CD4-positive, alpha-beta memory T cell (primary cell): ENCODE measurements at regions not wholly inside any gene's neighbourhood (a gene's known extent, or its start where the extent isn't known, plus 50 kb on each side); places are given as distances from the start of the nearest gene placed in this dataset.

Experiments used
- CTCF ChIA-PET: fragments of 350-600 bp; sonication (Branson Sonifier 250); formaldehyde crosslinking; loops from one replicate; lab custom pipeline; 2021; ENCODE audit warnings: inconsistent platforms; ENCODE audit not compliant: partially characterized antibody; lab: Charles Lee
- POLR2A ChIA-PET: fragments of 350-600 bp; sonication (Branson Sonifier 250); formaldehyde crosslinking; loops from one replicate; lab custom pipeline; 2021; ENCODE audit not compliant: partially characterized antibody; lab: Charles Lee
- DNase-seq, 5 donors: peaks; one replicate each; pipeline versions ENCODE4 v3.0.0 to v3.0.0-alpha.2; 2020 to 2022; ENCODE audit warnings: mixed read lengths in 1 of 5
- H3K27ac ChIP-seq: one replicate; pipeline ENCODE4 v1.7.0; 2013; ENCODE audit warnings: low read depth, low read length
- H3K27me3 ChIP-seq: 2 replicates; pipeline ENCODE4 v1.7.0; 2013; ENCODE audit warnings: mild to moderate bottlenecking, low read length, moderate library complexity; ENCODE audit not compliant: insufficient read depth
- H3K36me3 ChIP-seq: 2 replicates; pipeline ENCODE4 v1.7.0; 2013; ENCODE audit warnings: mild to moderate bottlenecking, low read length, moderate library complexity; ENCODE audit not compliant: insufficient read depth
- H3K4me1 ChIP-seq: 2 replicates; pipeline ENCODE4 v1.7.0; 2013; ENCODE audit warnings: mild to moderate bottlenecking, low read length, moderate library complexity; ENCODE audit not compliant: insufficient read depth
- H3K4me3 ChIP-seq, 2 donors: one replicate each; pipeline ENCODE4 v1.7.0; 2013; ENCODE audit warnings: low read length in 2 of 2, mild to moderate bottlenecking in 1 of 2
- H3K9me3 ChIP-seq, 2 donors: one replicate each; pipeline ENCODE4 v1.7.0; 2013; ENCODE audit warnings: low read length in 2 of 2, control low read depth in 1 of 2; ENCODE audit not compliant: control insufficient read depth in 1 of 2
- H3K27ac Mint-ChIP-seq, 7 donors: one replicate each; pipeline ENCODE4 v1.8.0; 2020 to 2021; ENCODE audit warnings: mixed read lengths in 7 of 7, mild to moderate bottlenecking in 6 of 7, inconsistent platforms in 3 of 7, moderate library complexity in 3 of 7
- H3K27me3 Mint-ChIP-seq, 2 donors: one replicate each; pipeline ENCODE4 v1.8.0; 2020 to 2021; ENCODE audit warnings: mixed read lengths in 2 of 2
- H3K36me3 Mint-ChIP-seq, 2 donors: one replicate each; pipeline ENCODE4 v1.8.0; 2020 to 2021; ENCODE audit warnings: mixed read lengths in 2 of 2, inconsistent platforms in 1 of 2, mild to moderate bottlenecking in 1 of 2
- H3K4me1 Mint-ChIP-seq, 4 donors: one replicate each; pipeline ENCODE4 v1.8.0; 2020 to 2021; ENCODE audit warnings: mixed read lengths in 4 of 4, mild to moderate bottlenecking in 1 of 4
- H3K4me3 Mint-ChIP-seq, 8 donors: one replicate each; pipeline ENCODE4 v1.8.0; 2020 to 2021; ENCODE audit warnings: mixed read lengths in 8 of 8, mild to moderate bottlenecking in 7 of 8, moderate library complexity in 6 of 8, inconsistent platforms in 3 of 8
- H3K9me3 Mint-ChIP-seq, 8 donors: one replicate each; pipeline ENCODE4 v1.8.0; 2020 to 2021; ENCODE audit warnings: mixed read lengths in 8 of 8, mild to moderate bottlenecking in 5 of 8, inconsistent platforms in 3 of 8, moderate library complexity in 1 of 8
- intact Hi-C: fragments of 100-400 bp; cut with micrococcal nuclease; formaldehyde crosslinking; loops from one replicate; pipeline ENCODE4 v1.15.1; 2023

DNA sequence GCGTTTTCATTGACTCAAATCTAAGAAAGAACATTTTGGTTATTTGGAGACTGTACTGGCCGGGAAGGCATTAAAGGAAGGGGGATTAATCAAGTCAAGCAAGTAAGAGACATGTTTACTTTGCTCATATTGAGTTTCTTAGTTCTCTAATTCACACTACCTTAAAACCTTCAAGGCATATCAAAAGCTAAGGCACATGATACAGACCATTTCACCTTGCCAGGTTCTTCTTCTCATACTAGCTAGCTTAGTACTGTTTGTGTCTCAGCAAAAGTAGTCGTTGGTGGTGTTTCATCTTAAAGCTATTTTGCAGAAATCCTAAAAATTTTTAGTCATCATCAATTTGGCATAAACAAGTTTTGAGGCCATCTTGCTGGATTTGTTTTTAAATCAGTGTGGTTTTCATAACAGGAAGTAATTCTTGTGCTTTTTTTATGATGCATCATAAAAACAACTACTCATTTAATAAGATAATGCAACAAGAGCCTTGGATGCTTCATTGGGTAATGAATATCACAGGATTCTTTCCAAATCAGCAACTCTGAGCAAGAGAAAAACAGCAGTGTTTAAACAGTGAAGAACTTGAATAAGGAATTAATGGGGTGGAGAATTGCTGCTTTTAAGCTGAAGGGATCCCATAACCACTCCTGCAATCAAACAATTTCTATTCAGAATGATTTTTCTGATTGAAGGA is 425.3 kb downstream of the EPM2A start:
- Histone ChIP-seq H3K4me1 (no peaks in the 10 kb centered on the region), H3K4me3 (no peak overlapping the region), H3K27me3 (no peaks in the 10 kb centered on the region), H3K27ac (no peak overlapping the region), H3K9me3 (no peaks in the 10 kb centered on the region), H3K36me3 (no peaks in the 10 kb centered on the region)
- intact Hi-C loops: no loop called here
- Mint-ChIP-seq H3K4me1 (no peaks in the 10 kb centered on the region), H3K4me3 (no peak overlapping the region), H3K27me3 (peaks cover 0 to 1% of the 10 kb centered on the region in 2 donors), H3K9me3 (peaks cover 0 to 3% (median 0%) of the 10 kb centered on the region in 8 donors), H3K36me3 (no peaks in the 10 kb centered on the region), H3K27ac (no peak overlapping the region)
- DNase-seq: no peak
- POLR2A ChIA-PET: no interaction called here
- CTCF ChIA-PET: interaction anchor here (1.5 kb wide), 1 partner anchor 323 kb away, joined by 3 read pairs; no protein-coding TSS in a partner anchor

DNA sequence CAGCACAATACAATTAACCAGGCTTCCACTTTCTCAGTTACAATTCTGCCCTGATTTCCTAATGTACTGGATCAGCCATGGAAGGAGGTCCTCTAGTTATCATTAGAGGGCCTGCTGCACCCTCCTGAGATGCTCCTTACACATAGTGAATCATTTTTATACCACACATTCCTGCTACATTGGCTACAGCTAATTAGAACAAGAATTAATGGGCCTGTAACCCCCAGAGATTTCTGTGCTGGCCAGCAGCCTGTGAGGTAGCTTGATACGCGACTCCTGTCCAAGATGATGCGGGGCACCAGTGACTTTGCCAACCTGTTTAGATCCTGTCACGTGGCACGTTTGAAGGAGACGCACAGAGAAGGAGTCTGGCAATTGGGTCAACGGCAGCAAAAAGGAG is 422.8 kb downstream of the EPM2A start:
- no peak for DNase-seq
- no peaks in the 10 kb centered on the region for H3K4me1 ChIP-seq
- H3K4me3 Mint-ChIP-seq: no peak overlapping the region
- H3K36me3 Mint-ChIP-seq: no peaks in the 10 kb centered on the region
- no peaks in the 10 kb centered on the region for H3K27me3 Mint-ChIP-seq
- no peak overlapping the region for H3K27ac Mint-ChIP-seq
- no peaks in the 10 kb centered on the region for H3K4me1 Mint-ChIP-seq
- no peaks in the 10 kb centered on the region for H3K36me3 ChIP-seq
- ChIA-PET CTCF (no interaction called here), POLR2A (no interaction called here)
- H3K9me3 Mint-ChIP-seq: peaks cover 0 to 4% (median 0%) of the 10 kb centered on the region in 8 donors
- H3K27ac ChIP-seq: no peak overlapping the region
- H3K9me3 ChIP-seq: no peaks in the 10 kb centered on the region
- intact Hi-C loops: no loop called here
- no peaks in the 10 kb centered on the region for H3K27me3 ChIP-seq
- H3K4me3 ChIP-seq: no peak overlapping the region

DNA sequence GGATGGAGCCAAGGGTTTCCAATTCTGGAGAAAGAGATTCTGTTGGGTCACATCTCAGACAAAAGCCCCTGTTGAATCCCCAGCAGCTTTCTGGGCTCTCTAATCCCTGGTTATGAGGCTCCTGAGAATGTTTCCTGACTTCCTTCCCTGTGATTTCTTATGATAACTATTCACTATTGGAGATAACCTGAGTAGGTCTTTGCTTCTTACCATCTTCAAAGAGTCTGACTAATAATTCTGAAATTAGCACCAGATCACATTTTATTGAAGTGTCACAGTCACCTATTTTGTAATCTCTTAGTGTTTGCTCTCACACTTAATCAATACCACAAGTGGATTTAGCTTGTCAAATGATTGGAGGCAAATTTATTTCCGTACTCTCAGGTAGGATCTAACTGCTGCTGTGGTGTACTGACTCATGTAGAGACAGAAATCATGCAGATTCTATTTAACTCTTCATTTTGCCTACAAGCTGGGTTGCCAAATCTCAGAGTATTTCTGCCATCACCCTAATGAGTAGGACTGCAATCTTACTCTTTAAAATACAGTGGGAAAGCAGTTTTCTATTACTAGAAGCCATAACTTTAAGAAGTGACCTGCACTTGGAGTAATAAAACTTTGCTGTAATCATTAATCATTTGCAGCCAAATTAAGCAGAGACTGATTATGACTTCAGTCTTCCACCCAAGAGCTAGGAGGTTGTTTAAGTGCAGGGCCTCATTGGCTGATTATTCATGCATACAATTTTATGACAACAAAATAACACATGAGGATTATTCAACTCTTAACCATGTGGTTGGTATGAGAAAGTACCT is 422.1 kb downstream of the EPM2A start:
- Histone ChIP-seq H3K36me3 (no peaks in the 10 kb centered on the region), H3K4me3 (no peak overlapping the region), H3K4me1 (no peaks in the 10 kb centered on the region), H3K27me3 (no peaks in the 10 kb centered on the region), H3K27ac (no peak overlapping the region), H3K9me3 (no peaks in the 10 kb centered on the region)
- Mint-ChIP-seq H3K4me1 (no peaks in the 10 kb centered on the region), H3K27me3 (peaks cover 0 to 2% of the 10 kb centered on the region in 2 donors), H3K4me3 (no peak overlapping the region), H3K9me3 (peaks cover 0 to 3% (median 0%) of the 10 kb centered on the region in 8 donors), H3K27ac (no peak overlapping the region), H3K36me3 (no peaks in the 10 kb centered on the region)
- CTCF ChIA-PET: no interaction called here
- POLR2A ChIA-PET: no interaction called here
- DNase-seq: no peak
- intact Hi-C loops: no loop called here

DNA sequence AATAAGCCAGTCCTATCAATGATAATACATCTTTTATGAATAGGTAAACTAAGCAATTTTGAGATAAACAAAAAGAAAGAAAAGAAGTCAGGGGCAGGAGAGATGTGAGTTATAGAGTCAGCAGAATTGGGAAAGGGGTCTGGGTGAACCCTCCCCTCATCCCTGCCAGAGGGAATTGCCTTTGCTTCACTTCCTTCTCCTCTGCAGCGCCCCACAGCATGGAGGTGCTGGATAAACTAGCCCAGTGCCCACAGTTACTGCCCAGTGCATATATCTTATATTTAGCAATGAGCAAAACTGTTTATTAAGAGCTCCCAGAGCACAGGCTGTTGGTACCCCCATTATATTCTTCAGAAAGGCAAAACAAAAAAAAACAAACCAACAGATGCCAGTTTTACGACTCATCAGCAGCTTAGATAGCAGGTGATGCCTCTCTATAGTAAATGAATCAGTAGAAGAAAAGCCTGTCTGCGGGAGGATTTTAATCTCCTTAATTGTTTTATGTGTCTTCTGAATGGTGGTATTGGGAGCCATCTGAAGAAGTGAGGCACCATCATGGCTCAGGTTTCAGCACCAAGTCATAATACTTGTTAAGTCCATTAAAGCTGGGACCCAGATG is 419.2 kb downstream of the EPM2A start:
- no peak overlapping the region for H3K27ac Mint-ChIP-seq
- Histone ChIP-seq H3K27ac (no peak overlapping the region), H3K9me3 (no peaks in the 10 kb centered on the region), H3K27me3 (no peaks in the 10 kb centered on the region), H3K4me1 (no peaks in the 10 kb centered on the region), H3K4me3 (no peak overlapping the region), H3K36me3 (no peaks in the 10 kb centered on the region)
- H3K4me3 Mint-ChIP-seq: no peak overlapping the region
- H3K4me1 Mint-ChIP-seq: no peaks in the 10 kb centered on the region
- ChIA-PET POLR2A (no interaction called here), CTCF (no interaction called here)
- peaks cover 0 to 3% (median 2%) of the 10 kb centered on the region in 8 donors for H3K9me3 Mint-ChIP-seq
- intact Hi-C loops: no loop called here
- no peak for DNase-seq
- no peaks in the 10 kb centered on the region for H3K36me3 Mint-ChIP-seq
- peaks cover 2% of the 10 kb centered on the region in 2 donors for H3K27me3 Mint-ChIP-seq

DNA sequence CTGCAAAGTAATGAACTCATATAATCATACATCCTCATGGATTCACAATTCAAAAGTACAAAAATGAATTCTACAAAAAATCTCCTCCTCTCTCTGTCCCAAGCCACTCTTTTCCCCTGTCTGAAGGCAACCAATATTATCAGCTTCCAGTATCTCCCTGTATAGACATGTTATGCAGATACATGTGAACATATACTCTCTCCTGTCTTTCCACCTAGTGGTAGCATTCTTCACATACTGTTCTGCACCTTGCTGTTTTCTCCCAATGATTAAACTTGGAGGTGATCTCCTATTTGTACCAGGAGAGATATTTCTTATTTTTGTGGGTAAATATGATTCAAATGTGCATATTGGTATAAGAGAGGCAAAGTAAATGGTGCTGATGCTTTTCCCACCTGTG is 416.4 kb downstream of the EPM2A start:
- Mint-ChIP-seq H3K36me3 (no peaks in the 10 kb centered on the region), H3K27me3 (peaks cover 2 to 10% of the 10 kb centered on the region in 2 donors), H3K4me3 (no peak overlapping the region), H3K27ac (no peak overlapping the region), H3K9me3 (peaks cover 0 to 3% (median 2%) of the 10 kb centered on the region in 8 donors), H3K4me1 (no peaks in the 10 kb centered on the region)
- ChIA-PET POLR2A (no interaction called here), CTCF (no interaction called here)
- Histone ChIP-seq H3K27ac (no peak overlapping the region), H3K4me3 (no peak overlapping the region), H3K36me3 (no peaks in the 10 kb centered on the region), H3K27me3 (no peaks in the 10 kb centered on the region), H3K9me3 (no peaks in the 10 kb centered on the region), H3K4me1 (no peaks in the 10 kb centered on the region)
- no peak for DNase-seq
- intact Hi-C loops: no loop called here

DNA sequence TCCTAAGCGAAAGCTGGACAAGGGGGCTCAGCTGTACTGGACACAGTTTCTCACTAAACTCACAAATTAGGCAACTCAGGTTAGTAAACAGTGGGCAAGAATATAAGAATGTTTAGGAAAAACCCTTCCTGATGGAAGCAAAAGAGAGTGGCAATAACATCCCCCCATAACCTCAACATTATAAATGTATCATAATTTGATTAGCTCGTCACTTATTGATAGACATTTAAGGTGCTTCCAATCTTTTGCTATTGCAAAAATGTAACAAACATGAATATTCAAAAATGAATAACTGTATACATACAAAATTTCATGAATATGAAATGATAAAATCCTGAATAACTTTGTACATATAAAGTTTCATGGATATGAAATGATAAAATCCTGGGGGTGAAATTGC is 415.7 kb downstream of the EPM2A start:
- Histone ChIP-seq H3K27me3 (no peaks in the 10 kb centered on the region), H3K4me3 (no peak overlapping the region), H3K9me3 (no peaks in the 10 kb centered on the region), H3K4me1 (no peaks in the 10 kb centered on the region), H3K27ac (no peak overlapping the region), H3K36me3 (no peaks in the 10 kb centered on the region)
- no peaks in the 10 kb centered on the region for H3K4me1 Mint-ChIP-seq
- no peaks in the 10 kb centered on the region for H3K36me3 Mint-ChIP-seq
- POLR2A ChIA-PET: no interaction called here
- intact Hi-C loops: no loop called here
- CTCF ChIA-PET: no interaction called here
- no peak overlapping the region for H3K4me3 Mint-ChIP-seq
- no peak for DNase-seq
- H3K9me3 Mint-ChIP-seq: peaks cover 0 to 3% (median 2%) of the 10 kb centered on the region in 8 donors
- H3K27me3 Mint-ChIP-seq: peaks cover 2 to 10% of the 10 kb centered on the region in 2 donors
- H3K27ac Mint-ChIP-seq: no peak overlapping the region

DNA sequence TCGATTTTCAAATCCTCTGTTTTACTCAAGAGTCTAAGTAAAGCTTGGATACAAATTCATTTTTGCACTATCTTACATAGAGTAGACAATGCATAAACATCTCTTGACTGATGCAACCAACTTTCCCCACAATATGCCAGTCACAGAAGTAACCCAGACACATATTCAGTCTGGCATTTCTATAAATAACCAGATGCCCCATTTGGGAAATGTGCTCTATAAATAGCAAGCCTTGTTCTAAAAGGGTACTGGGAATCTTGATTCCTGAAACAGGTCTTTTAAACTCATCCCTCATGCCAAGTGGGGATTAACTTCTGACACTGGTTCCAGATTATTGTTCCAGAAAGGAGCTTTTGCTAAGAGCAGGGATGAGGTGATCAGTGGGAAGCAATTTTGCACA is 411.7 kb downstream of the EPM2A start:
- H3K9me3 Mint-ChIP-seq: peaks cover 0 to 2% (median 0%) of the 10 kb centered on the region in 8 donors
- ChIA-PET CTCF (no interaction called here), POLR2A (no interaction called here)
- no peaks in the 10 kb centered on the region for H3K36me3 ChIP-seq
- no peaks in the 10 kb centered on the region for H3K4me1 Mint-ChIP-seq
- H3K4me1 ChIP-seq: no peaks in the 10 kb centered on the region
- DNase-seq: no peak
- peaks cover 0 to 10% of the 10 kb centered on the region in 2 donors for H3K27me3 Mint-ChIP-seq
- no peak overlapping the region for H3K4me3 Mint-ChIP-seq
- intact Hi-C loops: no loop called here
- no peaks in the 10 kb centered on the region for H3K36me3 Mint-ChIP-seq
- no peak overlapping the region for H3K27ac ChIP-seq
- H3K27ac Mint-ChIP-seq: no peak overlapping the region
- no peaks in the 10 kb centered on the region for H3K9me3 ChIP-seq
- H3K4me3 ChIP-seq: no peak overlapping the region
- H3K27me3 ChIP-seq: no peaks in the 10 kb centered on the region
